Epithelial cell of proximal tubule (primary cell): ENCODE measurements at regions not wholly inside any gene's neighbourhood (a gene's known extent, or its start where the extent isn't known, plus 50 kb on each side); places are given as distances from the start of the nearest gene placed in this dataset.

Experiments used
- DNase-seq: peaks from one replicate; pipeline ENCODE4 v3.0.0-alpha.2; 2011; ENCODE audit warnings: low read depth
- H3K4me3 ChIP-seq: 2 replicates; pipeline ENCODE4 v1.5.1; 2011; ENCODE audit warnings: low read depth, mild to moderate bottlenecking, low read length
- TF ChIP-seq, protein P1 (sequence below): conservative IDR thresholded peaks from 2 replicates; pipeline ENCODE4 v1.5.1; 2012; ENCODE audit warnings: low read depth, mild to moderate bottlenecking, low read length

DNA sequence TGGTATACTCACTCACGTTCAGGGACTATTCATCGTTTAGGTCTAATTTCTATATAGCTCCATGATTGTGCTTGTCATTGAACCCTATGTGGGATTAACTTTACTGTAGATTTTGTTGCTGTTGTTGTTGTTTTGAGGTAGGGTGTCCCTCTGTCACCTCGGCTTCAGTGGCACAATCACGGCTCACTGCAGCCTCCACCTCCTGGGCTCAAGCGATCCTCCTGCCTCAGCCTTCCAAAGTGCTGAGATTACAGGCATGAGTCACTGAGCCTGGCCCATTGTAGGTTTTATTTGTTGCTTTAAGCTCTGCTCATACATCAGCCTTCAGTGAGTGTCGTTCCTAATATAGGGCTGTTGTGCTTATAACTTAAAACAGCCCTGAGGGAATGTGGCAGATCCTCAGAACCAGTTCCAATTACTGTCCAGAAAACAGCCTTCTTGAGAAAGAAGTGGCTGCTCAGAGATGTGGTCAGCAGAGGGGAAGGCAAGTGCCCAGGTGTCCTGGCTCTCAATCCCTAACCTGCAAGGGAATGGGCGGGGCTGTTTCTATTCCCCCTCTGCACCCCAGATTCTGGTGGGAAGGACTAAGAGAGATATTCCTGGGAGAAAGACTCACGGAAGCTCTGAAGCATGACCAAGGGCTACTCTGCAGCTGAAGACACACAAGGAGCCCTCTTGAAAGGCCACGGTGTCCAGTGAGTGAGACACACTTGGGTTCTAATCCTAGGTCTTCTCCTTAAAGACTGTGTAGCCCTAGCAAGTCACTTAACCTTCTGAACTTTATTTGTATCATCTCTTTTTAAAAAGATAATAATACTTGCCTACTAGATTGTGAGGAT, 79.6 kb upstream of the LCLAT1 start:
- no peak for DNase-seq
- TF ChIP-seq, protein P1, sequence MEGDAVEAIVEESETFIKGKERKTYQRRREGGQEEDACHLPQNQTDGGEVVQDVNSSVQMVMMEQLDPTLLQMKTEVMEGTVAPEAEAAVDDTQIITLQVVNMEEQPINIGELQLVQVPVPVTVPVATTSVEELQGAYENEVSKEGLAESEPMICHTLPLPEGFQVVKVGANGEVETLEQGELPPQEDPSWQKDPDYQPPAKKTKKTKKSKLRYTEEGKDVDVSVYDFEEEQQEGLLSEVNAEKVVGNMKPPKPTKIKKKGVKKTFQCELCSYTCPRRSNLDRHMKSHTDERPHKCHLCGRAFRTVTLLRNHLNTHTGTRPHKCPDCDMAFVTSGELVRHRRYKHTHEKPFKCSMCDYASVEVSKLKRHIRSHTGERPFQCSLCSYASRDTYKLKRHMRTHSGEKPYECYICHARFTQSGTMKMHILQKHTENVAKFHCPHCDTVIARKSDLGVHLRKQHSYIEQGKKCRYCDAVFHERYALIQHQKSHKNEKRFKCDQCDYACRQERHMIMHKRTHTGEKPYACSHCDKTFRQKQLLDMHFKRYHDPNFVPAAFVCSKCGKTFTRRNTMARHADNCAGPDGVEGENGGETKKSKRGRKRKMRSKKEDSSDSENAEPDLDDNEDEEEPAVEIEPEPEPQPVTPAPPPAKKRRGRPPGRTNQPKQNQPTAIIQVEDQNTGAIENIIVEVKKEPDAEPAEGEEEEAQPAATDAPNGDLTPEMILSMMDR = no peak
- no peak overlapping the region for H3K4me3 ChIP-seq

DNA sequence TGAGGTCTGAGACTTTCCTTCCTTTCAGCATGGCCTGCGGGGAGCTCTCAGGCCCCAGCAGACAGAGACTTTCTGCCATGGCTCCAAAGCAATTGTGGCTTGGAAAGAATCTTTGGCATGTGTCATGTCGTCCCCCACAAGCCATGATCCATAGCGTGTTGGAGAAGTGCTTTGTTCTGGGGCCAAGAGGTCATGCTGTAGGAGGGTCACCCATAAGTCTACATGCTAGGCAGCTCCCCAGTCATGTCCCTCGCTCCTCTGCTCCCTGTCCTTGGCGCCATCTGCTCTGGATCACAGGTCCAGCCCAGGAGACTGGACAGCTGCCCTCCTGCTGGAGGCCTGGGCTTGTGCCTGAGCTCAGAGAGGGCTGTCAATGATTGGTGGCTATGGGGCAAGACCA, 78.8 kb upstream of the LCLAT1 start:
- H3K4me3 ChIP-seq = no peak overlapping the region
- TF ChIP-seq, protein P1 = no peak
- DNase-seq = no peak

DNA sequence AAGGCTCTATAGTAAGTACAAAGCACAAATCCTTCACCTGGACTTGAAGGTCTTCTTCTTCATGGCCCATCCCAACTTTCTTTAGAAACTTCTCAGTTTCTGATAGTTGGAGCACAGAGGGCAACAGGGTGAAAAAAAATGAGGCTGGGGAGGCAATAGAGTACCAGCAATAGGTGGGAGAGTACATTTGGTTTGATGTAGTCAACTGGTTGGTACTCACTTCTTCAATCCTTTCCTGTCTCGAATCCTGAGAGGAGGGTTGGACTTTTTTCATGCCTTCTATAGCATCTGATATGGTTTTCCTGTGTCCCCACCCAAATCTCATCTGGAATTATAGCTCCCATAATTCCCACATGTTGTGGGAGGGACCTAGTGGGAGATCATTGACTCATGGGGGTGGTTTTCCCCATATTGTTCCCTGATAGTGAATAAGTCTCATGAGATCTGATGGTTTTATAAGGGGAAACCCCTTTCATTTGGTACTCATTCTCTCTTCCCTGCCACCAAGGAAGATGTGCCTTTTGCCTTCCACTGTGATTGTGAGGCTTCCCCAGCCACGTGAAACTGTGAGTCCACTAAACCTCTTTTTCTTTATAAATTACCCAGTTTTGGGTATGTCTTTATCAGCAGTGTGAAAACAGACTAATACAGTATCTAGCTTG, 75.9 kb upstream of the LCLAT1 start:
- TF ChIP-seq, protein P1 = no peak
- DNase-seq = no peak
- no peak overlapping the region for H3K4me3 ChIP-seq

DNA sequence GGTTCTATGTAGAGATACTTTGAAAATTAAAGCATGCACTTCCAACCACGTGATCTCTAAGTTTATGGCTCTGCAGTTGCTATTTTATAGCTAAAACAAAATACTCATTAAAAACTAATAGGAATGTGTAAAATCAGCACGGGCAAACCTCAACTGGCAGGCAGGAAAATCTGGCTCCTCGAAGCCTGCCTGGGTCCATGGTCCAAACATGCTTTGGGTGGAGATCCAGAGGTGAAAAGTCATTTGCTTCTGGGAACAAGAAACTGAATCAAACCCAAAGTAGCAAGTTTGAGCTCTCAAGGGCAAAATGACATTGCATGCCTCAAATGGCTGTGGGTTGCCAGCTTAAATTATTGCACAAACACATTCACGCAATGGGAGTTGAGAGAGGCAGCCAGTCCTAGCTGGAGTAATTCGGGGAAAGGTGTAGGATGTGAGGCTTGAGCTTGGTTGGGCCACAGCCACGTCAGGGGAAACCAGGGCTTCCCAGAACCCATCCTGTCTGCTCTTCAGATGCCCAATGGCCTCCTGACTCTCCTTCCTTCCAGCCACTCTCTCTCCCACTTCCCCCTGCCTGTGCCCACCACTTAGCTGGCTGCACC, 75.2 kb upstream of the LCLAT1 start:
- no peak overlapping the region for H3K4me3 ChIP-seq
- TF ChIP-seq, protein P1 = no peak
- no peak for DNase-seq

DNA sequence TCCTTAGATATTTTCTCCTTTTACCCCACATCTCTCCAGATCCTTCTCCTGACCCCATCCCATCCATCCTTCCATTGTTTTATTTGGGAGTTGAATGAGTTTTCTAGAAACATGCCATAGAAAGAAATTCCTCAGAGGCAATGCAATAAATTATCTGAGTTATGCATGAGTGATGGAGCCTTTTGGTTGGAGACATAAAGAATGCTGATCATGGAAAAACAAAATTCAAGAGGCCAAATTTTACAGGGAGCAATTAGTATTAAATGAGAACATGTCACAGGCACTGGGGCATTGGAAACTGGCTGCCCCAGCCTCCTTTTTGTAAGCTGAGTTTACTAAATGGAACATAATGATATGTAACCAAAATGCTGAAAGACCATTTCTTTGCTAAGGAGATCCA, 74.2 kb upstream of the LCLAT1 start:
- no peak for DNase-seq
- no peak overlapping the region for H3K4me3 ChIP-seq
- TF ChIP-seq, protein P1 = no peak

DNA sequence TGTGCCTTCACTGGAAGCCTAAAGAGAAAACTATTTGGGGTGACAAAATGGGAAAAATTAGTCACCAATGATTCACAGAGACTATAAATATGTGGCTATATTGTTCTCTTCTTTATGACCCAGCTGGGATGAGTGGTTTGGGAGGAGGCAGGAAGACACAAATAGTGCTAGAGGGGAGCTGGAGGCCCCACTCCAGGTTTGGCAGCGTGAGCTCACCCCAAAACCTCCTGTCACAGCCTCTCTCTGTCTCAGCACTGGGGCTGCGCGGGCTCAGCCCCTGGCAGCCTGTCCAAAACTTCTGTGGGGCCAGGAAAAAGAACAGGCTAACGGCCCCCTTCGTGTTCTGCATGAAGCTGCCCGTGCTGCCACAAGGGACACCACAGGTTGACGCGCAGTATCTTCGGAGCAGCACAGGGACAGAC, 73.2 kb upstream of the LCLAT1 start:
- TF ChIP-seq, protein P1 = no peak
- DNase-seq = no peak
- no peak overlapping the region for H3K4me3 ChIP-seq

DNA sequence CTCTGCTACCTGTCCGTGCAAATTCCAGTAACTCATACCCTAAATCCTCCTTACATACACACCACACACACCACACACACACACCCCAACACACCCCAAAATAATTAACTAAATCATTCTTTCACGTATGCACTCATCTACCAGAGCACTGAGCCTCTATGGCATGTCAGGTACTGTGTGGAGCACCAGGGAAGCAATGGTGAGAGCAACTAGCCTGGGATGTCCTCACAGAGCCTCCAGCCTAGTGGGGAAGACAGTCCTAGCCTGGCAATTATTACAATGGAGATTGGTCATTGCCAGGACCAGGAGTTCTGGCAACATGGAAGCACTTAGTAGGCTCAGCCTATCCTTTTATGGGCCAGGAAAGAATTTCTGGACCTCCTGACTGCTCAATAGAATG, 72.7 kb upstream of the LCLAT1 start:
- H3K4me3 ChIP-seq = no peak overlapping the region
- DNase-seq = no peak
- TF ChIP-seq, protein P1 = no peak
